ENCODE measurements at regions not wholly inside any gene's neighbourhood (a gene's known extent, or its start where the extent isn't known, plus 50 kb on each side); places are given as distances from the start of the nearest gene placed in this dataset.

DNA sequence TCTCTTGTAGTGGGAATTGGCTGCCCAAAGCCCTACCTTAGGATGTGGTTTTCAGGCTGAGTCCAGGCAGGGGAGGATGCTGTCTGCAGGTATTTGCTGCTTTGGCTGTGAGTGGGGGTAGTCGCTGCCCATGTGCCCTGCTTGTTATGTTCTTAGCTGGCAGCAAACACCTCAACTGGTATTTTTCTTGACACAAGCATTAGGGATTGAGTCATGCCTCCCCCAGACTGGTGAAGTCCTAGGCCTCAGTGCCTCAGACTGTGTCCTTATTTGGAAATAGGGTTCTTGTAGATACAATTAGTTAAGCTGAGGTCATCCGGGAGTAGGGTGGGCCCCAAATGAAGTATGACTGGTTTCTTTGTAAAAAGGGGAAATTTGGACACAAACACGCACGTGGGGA, 808.3 kb upstream of the EEF2KMT start:
- no peak for TF ChIP-seq FOS (IDR thresholded peaks at IDR 0.05; ENCODE audit: borderline replicate concordance, insufficient read depth, low read length)
- TF ChIP-seq, protein P1, sequence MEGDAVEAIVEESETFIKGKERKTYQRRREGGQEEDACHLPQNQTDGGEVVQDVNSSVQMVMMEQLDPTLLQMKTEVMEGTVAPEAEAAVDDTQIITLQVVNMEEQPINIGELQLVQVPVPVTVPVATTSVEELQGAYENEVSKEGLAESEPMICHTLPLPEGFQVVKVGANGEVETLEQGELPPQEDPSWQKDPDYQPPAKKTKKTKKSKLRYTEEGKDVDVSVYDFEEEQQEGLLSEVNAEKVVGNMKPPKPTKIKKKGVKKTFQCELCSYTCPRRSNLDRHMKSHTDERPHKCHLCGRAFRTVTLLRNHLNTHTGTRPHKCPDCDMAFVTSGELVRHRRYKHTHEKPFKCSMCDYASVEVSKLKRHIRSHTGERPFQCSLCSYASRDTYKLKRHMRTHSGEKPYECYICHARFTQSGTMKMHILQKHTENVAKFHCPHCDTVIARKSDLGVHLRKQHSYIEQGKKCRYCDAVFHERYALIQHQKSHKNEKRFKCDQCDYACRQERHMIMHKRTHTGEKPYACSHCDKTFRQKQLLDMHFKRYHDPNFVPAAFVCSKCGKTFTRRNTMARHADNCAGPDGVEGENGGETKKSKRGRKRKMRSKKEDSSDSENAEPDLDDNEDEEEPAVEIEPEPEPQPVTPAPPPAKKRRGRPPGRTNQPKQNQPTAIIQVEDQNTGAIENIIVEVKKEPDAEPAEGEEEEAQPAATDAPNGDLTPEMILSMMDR (IDR thresholded peaks at IDR 0.05; ENCODE audit: extremely low read depth in 1 of 2, insufficient read depth in 1 of 2, low read depth in 1 of 2, low read length in 2 of 2), result no peak
